Panc1 (cell line): ENCODE measurements at regions not wholly inside any gene's neighbourhood (a gene's known extent, or its start where the extent isn't known, plus 50 kb on each side); places are given as distances from the start of the nearest gene placed in this dataset.

Source experiments
- ATAC-seq: fragments of 200-7000 bp; cut with Tn5 transposase; 2 replicates; pipeline ENCODE4 v1.9.1; 2020; ENCODE audit warnings: mild to moderate bottlenecking, moderate library complexity
- BruUV-seq: library from RNA; stranded (reverse); fragments of 400-500 nt; replicated peaks from 2 replicates; lab custom pipeline; 2021; lab: Mats Ljungman, UMichigan
- CTCF ChIA-PET: fragments of 300-600 bp; sonication (Branson Sonifier 250); formaldehyde crosslinking; loops from one replicate; lab custom pipeline; 2022; ENCODE audit warnings: antibody characterized with exemption; lab: Charles Lee
- POLR2A ChIA-PET: fragments of 300-600 bp; sonication (Branson Sonifier 250); formaldehyde crosslinking; loops from one replicate; lab custom pipeline; 2022; ENCODE audit warnings: antibody characterized with exemption; lab: Charles Lee
- DNase-seq: peaks from one replicate; pipeline ENCODE4 v3.0.0-alpha.2; 2010; ENCODE audit warnings: low read depth, low spot score
- H3K27ac ChIP-seq: 2 replicates; pipeline ENCODE4 v1.5.1; 2011; ENCODE audit warnings: mild to moderate bottlenecking, low read length, inconsistent platforms
- H3K27me3 ChIP-seq: fragments of 200-500 bp; sonication (Bioruptor generic); 2 replicates; pipeline ENCODE4 v1.6.0; 2014; ENCODE audit warnings: low read length, inconsistent platforms; ENCODE audit not compliant: control insufficient read depth, insufficient read depth
- H3K36me3 ChIP-seq: fragments of 200-500 bp; sonication (Bioruptor generic); 2 replicates; pipeline ENCODE4 v1.5.1; 2014; ENCODE audit warnings: inconsistent platforms, mild to moderate bottlenecking, low read length, moderate library complexity; ENCODE audit not compliant: control insufficient read depth, insufficient read depth
- H3K4me1 ChIP-seq: 2 replicates; pipeline ENCODE4 v1.5.1; 2011; ENCODE audit warnings: inconsistent platforms, mild to moderate bottlenecking, low read length, moderate library complexity; ENCODE audit not compliant: control insufficient read depth, insufficient read depth
- H3K4me3 ChIP-seq, 2 experiments: 2 replicates each; pipeline ENCODE4 v1.5.1; 2011 to 2012; ENCODE audit warnings: low read depth in 2 of 2, low read length in 2 of 2, mild to moderate bottlenecking in 2 of 2, inconsistent platforms in 1 of 2, moderate library complexity in 1 of 2
- H3K9me3 ChIP-seq: fragments of 200-500 bp; sonication (Bioruptor generic); 2 replicates; pipeline ENCODE4 v1.5.1; 2014; ENCODE audit warnings: low read depth, mild to moderate bottlenecking, inconsistent platforms, low read length, moderate library complexity; ENCODE audit not compliant: control insufficient read depth, insufficient read depth
- POLR2AphosphoS5 ChIP-seq: IDR thresholded peaks from 2 replicates; pipeline ENCODE4 v1.6.1; 2012; ENCODE audit warnings: mild to moderate bottlenecking, low read depth, low read length, moderate library complexity
- SIN3A ChIP-seq: IDR thresholded peaks from 2 replicates; pipeline ENCODE4 v1.6.1; 2012; ENCODE audit warnings: low read depth, mild to moderate bottlenecking, low read length, moderate library complexity, borderline replicate concordance; ENCODE audit not compliant: insufficient read depth
- TCF7L2 ChIP-seq: IDR thresholded peaks from 2 replicates; pipeline ENCODE4 v1.6.1; 2011; ENCODE audit warnings: mild to moderate bottlenecking, low read depth, low read length, inconsistent platforms
- in situ Hi-C: cut with HindIII; loops from 2 replicates; pipeline ENCODE4 v1.10.0; 2016; ENCODE audit warnings: low sequenced_read_pairs, low pct_unique_long_range_greater_than_20kb
- intact Hi-C: fragments of 100-400 bp; cut with micrococcal nuclease; formaldehyde crosslinking; loops from one replicate; pipeline ENCODE4 v1.10.0; 2022; ENCODE audit not compliant: unreplicated experiment
- TF ChIP-seq, protein P1 (sequence below), 2 experiments: IDR thresholded peaks; 2 replicates each; pipeline ENCODE4 v1.6.1; 2011 to 2012; ENCODE audit warnings: low read depth in 2 of 2, control low read depth in 1 of 2, low read length in 1 of 2, mild to moderate bottlenecking in 1 of 2, moderate library complexity in 1 of 2; ENCODE audit not compliant: insufficient read depth in 1 of 2
- TF ChIP-seq, protein P2 (sequence below): fragments of 450-650 bp; IDR thresholded peaks from 2 replicates; pipeline ENCODE4 v1.5.1; 2017; ENCODE audit warnings: mild to moderate bottlenecking

DNA sequence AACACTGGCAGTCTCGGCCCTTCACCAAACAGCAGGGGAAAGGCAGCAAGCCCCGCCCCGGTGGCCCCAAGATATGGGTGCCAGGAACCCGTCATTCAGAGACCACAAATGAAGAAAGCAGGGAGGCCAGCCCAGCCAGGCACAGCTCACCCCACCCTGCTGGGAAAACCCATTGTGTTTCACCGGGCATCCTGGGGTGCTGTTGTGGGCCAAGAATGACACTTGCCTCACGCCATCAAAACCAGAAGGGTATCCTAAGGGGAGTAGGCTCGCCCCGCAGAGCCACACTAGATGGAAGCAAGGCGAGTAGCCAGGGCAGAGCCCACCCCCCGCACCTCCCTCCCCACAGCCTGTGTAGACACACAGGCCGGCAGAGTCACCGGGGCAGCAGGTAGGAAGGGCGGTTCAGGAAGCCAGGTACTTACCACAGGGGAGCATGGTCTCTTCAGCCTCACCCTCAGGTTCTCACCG, 72.5 kb upstream of the KCNMA1 start:
- Histone ChIP-seq H3K4me1 (no peaks in the 10 kb centered on the region; the same call in 1 of the 2 replicates), H3K27me3 (no peaks in the 10 kb centered on the region), H3K9me3 (no peaks in the 10 kb centered on the region), H3K4me3 (no peak overlapping the region), H3K27ac (no peak overlapping the region), H3K36me3 (no peaks in the 10 kb centered on the region)
- intact Hi-C loops (loop anchor here (5.0 kb wide), 1 partner anchor 543 kb away; no protein-coding TSS in a partner anchor), in situ Hi-C loops (no loop called here)
- CTCF ChIA-PET, result interaction anchor here (2.3 kb wide), 1 partner anchor 544 kb away, joined by 6 read pairs; no protein-coding TSS in a partner anchor
- POLR2A ChIA-PET, result no interaction called here
- TF ChIP-seq, protein P1, sequence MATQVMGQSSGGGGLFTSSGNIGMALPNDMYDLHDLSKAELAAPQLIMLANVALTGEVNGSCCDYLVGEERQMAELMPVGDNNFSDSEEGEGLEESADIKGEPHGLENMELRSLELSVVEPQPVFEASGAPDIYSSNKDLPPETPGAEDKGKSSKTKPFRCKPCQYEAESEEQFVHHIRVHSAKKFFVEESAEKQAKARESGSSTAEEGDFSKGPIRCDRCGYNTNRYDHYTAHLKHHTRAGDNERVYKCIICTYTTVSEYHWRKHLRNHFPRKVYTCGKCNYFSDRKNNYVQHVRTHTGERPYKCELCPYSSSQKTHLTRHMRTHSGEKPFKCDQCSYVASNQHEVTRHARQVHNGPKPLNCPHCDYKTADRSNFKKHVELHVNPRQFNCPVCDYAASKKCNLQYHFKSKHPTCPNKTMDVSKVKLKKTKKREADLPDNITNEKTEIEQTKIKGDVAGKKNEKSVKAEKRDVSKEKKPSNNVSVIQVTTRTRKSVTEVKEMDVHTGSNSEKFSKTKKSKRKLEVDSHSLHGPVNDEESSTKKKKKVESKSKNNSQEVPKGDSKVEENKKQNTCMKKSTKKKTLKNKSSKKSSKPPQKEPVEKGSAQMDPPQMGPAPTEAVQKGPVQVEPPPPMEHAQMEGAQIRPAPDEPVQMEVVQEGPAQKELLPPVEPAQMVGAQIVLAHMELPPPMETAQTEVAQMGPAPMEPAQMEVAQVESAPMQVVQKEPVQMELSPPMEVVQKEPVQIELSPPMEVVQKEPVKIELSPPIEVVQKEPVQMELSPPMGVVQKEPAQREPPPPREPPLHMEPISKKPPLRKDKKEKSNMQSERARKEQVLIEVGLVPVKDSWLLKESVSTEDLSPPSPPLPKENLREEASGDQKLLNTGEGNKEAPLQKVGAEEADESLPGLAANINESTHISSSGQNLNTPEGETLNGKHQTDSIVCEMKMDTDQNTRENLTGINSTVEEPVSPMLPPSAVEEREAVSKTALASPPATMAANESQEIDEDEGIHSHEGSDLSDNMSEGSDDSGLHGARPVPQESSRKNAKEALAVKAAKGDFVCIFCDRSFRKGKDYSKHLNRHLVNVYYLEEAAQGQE (IDR thresholded peaks at IDR 0.05; ENCODE audit: insufficient read depth in 1 of 2, low read depth in 2 of 2, low read length in 1 of 2), result no peak
- TF ChIP-seq, protein P2, sequence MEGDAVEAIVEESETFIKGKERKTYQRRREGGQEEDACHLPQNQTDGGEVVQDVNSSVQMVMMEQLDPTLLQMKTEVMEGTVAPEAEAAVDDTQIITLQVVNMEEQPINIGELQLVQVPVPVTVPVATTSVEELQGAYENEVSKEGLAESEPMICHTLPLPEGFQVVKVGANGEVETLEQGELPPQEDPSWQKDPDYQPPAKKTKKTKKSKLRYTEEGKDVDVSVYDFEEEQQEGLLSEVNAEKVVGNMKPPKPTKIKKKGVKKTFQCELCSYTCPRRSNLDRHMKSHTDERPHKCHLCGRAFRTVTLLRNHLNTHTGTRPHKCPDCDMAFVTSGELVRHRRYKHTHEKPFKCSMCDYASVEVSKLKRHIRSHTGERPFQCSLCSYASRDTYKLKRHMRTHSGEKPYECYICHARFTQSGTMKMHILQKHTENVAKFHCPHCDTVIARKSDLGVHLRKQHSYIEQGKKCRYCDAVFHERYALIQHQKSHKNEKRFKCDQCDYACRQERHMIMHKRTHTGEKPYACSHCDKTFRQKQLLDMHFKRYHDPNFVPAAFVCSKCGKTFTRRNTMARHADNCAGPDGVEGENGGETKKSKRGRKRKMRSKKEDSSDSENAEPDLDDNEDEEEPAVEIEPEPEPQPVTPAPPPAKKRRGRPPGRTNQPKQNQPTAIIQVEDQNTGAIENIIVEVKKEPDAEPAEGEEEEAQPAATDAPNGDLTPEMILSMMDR, result no peak
- TF ChIP-seq TCF7L2 (no peak), SIN3A (no peak), POLR2AphosphoS5 (no peak)
- no peak for DNase-seq
- ATAC-seq, result no peak
- no TSS peak for BruUV-seq

DNA sequence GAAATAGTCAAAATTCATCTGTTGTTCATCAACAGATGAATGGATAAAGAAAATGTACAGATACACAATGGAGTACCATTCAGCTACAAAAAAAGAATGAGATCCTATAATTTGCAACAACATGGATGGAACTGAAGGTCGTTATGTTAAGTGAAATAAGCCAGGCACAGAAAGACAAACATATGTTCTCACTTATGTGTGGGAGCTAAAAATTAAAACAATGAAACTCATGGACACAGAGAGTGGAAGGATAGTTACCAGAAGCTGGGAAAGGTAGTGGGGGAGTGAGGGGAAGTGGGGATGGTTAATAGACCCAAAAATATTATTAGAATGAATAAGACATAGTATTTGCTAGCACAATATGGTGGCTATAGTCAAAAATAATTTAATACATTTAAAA, 70.0 kb upstream of the KCNMA1 start:
- no peak for ATAC-seq
- no peaks in the 10 kb centered on the region for H3K9me3 ChIP-seq
- H3K27me3 ChIP-seq, result no peaks in the 10 kb centered on the region
- in situ Hi-C loops, result no loop called here
- no peaks in the 10 kb centered on the region for H3K36me3 ChIP-seq
- TF ChIP-seq, protein P1 (IDR thresholded peaks at IDR 0.05; ENCODE audit: insufficient read depth in 1 of 2, low read depth in 2 of 2, low read length in 1 of 2), result no peak
- TF ChIP-seq TCF7L2 (no peak), SIN3A (no peak), POLR2AphosphoS5 (no peak)
- TF ChIP-seq, protein P2, result no peak
- H3K4me1 ChIP-seq, result no peaks in the 10 kb centered on the region; the same call in 1 of the 2 replicates
- intact Hi-C loops, result no loop called here
- no peak overlapping the region for H3K27ac ChIP-seq
- no peak for DNase-seq
- POLR2A ChIA-PET, result no interaction called here
- CTCF ChIA-PET, result no interaction called here
- H3K4me3 ChIP-seq, result no peak overlapping the region
- BruUV-seq, result no TSS peak
